HS-5 (cell line): ENCODE measurements at regions not wholly inside any gene's neighbourhood (a gene's known extent, or its start where the extent isn't known, plus 50 kb on each side); places are given as distances from the start of the nearest gene placed in this dataset.
"Not testable (repeated sequence)": the region's sequence is repeated elsewhere in the genome, so short reads cannot be mapped to it uniquely, and the experiment has no call there.

Experiments
- DNase-seq: peaks from one replicate; pipeline ENCODE4 v3.0.0-alpha.2; 2012; ENCODE audit warnings: low read depth

DNA sequence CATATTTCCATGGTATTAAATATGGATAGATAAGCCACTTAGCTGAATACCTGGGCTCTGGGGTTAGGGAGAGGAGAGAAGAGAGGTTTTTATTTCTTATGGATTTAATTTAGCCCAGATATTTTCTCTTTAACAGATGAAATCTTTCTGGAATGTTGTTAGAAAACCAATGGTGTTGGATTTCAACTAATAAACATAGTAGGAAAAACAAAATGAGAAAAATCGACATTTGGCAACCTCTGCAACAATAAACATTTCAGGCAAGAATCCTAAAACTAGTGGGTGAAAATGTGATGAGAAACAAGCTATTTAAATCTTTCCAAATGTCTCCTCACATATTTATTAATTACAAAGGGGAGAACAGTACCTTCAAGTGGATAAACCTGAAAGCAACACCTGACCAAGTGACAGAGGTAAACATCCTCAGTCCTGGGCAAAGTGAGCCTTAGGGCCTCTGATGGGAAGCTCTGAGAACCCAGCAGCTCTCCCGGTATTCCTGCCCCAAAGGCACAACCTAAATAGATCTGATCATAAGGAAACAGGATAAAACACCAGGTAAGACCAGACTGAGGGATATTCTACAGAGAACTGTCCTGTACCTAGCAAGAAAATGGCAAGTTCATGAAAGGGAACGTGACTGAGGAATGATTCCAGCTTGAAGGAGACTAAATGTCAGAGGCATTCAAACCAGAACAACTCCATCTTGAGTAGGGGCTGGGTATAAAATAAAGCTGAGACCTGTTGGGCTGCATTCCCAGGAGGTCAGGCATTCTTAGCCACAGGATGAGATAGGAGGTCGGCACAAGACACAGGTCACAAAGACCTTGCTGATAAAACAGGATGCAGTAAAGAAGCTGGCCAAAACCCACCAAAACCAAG is 163.7 kb downstream of the ESM1 start:
- no peak for DNase-seq

DNA sequence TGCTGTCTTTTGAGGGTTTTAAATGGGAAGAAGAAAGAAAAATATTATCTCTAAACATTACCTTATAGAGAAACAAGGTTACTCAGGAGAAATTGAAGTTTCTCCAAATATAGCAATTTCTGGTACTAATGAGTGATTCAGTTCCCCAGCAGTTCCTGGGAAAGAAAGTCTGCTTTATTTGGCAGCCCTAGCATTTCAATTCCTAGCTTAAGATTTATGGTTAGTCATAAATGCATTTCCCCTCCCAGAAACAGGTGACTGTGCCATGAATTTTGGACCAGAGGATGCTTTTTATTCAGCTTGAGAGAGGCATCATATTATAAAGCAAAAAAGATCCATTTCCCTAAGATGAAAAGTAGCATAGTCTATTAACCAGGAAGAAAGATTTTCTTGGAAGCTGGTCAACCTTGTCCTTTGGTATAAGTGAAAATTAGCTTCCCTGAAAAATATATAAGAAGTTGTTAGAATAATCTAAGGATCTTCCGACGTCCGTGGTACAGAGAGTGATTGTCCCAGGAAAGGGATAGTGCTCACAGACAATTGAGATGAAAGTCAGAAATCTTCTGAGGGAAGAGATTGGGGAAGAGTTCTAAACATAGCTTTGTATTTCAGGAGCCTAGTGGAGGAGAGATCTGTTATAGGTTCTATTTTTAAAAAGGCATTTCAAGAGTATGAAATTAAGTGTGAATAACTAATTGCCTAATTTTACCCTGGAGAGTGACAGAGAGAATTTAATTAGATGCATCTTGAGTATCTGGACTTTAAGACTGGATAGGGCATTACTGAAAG is 164.9 kb downstream of the ESM1 start:
- DNase-seq: no peak

DNA sequence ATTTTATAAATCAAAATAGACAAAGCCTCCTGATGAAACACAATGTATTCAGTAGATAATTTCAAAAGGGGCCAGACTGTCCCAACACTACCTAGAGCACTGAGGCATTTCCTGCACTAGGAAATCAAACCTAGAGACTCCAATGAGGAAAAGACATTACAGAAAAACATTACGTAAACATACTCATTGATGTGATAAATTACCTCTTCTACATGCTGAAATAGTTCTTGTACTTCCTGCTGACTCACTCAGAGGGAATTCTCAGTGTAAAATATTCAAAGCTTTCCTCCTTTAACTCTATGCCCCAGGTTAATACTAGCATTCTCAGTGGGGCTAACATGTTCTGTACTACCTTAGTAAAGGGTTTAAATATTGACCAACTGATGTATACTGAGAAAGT is 178.0 kb downstream of the ESM1 start:
- peak; percentile 68 for DNase-seq

DNA sequence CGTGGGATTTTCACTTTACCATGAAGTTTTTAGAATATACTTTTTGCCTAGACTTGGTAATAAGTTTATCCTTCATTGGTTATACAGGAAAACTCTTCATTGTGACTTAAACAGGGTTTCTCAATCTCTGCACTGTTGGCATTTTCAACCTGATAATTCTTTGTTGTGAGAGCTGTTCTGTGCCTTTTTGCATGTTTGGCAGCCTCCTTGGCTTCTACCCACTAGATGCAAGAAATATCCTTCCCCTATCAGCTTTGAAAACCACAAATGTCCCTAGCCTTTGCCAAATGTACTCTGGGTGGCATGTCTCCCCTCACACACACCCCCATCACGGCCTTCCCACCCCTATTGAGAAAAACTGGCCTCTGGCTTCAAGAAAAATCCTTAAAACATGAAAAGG is 180.9 kb downstream of the ESM1 start:
- DNase-seq: no peak

DNA sequence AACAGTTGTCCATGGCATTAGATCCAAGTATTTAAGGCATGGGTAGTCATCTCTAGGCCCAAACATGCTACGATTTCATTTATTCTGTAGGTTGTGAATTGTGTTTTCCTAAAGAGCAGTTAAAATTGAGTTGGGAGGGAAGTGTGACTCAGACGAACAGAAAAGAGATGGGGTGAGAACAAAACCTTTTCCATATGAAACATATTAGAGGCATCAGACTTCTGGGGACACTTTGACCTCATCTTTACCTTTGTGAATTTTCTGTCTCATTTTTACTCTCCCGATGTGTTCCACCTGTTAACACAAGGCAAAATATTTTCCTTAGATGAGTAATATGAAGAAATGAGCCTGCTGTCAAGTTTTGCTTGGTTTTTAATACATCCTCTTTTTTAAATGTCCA is 181.3 kb downstream of the ESM1 start:
- DNase-seq: no peak

DNA sequence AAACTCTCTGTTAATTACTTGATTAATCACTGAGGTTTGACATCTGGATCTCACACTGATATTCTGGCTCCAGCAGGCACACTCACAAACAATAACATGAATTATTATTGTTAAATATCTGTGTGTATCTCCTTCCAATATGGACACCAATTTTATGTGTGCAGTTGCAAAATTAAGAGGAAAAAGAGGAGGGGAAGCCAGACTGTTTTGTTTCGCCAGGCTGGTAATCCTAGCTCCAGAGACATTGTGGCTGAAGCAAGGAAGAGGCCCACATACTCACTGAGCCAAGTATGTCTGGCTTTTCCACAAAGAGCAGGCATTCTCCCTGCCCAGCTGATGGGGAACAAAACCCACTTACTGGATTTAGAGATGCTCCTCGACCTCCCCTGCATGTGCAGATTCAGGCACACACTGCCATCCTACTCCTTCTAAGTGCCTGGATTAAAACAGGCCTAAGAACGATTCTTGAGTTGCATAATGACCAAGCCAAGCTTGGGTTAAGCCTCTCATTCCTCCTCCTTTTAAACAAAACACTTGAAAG is 181.9 kb downstream of the ESM1 start:
- no peak for DNase-seq

DNA sequence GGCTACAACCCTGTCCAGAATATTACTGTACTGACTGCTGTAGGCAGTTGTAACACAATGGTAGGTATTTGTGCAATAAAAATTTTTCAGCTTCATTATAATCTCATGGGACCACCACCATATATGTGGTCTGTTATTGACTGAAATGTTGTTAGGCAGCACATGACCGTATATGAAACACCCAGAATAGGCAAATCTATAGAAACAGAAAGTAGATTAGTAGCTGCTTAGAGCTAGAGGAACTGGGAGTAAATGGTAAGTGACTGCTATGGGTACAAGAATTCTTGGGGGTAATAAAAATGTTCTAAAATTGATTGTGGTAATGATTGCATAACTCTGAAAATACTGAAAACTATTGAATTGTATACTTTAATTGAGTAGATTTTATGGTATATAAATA is 185.7 kb downstream of the ESM1 start:
- no peak for DNase-seq

DNA sequence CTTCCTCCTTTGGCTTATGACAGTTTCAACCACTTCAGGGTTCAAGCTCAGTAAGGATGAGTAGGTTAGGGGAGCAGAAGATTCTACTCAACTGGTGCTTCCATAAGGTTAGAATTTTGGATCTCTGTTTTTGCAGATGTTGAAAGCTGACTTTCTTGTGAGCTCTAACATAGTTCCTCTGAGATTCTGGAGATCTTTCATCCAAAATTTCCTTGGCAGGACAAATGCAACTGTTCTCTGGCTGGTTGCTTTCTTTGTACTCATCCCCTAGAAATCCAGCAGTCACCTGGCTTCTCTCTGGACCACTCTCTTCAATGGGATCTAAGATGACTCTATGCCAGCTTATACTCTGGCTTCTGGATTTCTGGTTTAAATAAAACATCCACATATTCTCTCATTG is 189.6 kb downstream of the ESM1 start:
- DNase-seq: no peak

DNA sequence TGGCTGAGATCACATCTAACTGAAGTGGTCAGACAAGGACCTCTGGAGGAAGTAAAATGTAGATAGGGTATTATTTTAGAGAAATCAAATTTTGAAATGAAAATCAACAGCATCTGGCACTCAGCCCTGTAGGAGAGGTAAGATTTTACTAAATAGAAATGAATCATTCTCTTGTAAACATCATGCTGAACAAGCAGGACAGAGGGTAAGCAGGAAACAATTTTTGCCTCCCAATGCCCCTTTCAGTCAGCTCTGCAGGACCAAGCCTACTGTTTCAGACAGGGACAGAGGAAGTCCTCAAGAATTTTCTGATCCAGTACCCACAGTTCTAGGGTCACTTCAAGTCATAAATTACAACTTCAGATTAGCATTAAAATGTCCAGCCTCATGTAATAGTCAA is 190.1 kb downstream of the ESM1 start:
- no peak for DNase-seq

DNA sequence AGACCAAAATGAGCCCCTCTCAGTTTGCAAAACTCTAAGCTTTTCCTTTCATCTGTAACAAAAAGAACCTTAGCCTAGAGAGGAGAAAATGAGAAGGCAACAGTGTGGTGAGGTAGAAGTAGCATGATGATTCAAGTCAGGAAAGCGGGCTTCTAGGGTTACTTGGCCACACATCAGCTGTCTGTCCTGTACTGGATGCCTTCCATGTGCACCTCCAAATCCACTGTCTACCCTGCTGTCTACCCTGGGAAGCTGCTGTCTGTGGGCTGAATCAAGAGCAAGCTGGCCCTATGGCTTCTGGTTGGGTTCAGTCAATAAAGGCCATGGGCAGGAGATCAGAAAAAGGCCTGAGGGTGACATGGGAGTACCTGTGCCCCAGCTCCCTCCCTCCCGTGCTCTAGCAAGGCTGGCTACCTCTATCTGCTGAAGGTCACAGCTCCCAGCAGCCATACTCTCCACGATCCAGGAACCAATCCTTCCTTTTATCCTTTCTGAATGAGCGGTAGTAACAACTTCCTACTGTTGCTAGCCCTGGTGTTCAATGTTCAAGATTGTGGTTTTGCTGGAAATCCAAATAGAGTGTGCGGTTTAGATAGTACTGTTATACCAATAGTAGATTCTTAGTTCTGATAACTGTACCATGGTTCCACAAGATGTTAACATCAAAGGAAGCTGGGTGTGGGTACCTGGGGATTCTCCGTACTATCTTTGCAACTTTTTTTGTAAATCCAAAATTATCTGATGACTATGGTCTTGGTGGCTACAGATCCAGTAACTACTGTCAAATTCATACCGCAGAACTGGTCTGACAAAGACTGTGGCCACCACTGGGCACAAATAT is 191.0 kb downstream of the ESM1 start:
- no peak for DNase-seq

DNA sequence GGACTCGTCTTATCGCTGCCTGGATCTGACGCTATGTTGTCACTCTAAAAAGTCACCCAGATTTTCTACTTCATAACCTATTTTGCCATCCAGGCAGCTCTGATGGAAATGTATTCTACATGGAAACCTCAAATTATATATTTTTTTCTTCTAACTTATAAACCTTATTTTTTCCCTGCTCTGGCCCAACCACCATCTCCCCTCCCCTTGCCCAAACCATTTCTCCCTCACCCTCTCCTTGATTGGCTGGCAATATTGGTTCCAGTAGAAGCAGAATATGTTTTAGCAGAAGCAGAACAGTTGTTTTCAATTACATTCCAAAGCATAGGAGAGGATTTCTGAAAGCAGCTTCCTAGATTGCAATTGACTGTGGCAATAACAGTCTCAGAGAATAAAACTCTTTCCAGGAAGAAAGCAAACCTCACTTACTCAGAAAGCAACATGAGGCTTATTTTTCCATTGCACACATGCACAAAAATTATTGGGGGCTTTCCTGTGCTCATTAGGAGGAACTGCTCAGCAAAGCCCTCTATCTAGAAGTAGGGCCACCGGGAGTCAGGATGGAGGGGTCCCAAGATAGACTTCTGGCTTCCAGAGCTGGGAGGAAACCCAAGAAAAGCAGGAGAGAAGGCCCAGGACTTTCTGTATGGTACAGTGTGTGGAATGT is 191.8 kb downstream of the ESM1 start:
- DNase-seq: no peak

DNA sequence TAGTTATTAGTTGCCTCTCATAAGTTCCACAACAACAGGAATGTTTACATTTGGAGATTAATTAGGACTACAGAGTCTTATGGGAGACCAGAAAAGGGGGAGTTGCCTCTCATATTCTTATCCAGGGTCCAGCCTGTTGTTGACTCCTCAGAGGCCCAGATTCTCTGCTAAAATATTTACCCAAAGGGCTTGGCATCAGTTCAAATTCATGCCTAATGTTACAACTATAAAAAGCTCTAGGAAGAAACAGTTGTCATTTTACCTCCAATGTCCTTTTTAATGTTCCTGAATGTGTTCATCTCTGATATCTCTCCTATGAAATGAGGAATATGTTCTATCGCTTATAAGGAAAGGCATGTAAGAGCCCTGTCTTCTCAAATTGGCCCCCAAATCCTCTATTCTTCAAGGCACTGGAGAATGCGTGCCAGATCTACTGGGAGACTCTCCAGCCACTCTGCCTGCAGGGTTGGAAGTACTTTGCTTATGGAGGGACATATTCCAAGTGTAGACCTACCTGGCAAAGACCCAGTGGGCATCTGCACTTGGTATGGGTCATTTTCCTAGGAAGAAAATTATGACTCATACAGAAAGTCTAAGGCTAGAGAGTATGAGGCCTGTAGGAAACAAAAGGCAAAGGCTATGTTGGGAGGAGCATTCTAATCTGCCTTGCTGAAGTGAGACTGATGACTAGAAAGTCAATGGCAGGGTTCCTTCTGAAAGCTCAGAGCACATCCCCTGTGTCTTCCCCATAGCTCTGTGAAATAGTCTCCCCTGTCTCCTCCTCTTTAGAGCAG is 192.6 kb downstream of the ESM1 start:
- no peak for DNase-seq

DNA sequence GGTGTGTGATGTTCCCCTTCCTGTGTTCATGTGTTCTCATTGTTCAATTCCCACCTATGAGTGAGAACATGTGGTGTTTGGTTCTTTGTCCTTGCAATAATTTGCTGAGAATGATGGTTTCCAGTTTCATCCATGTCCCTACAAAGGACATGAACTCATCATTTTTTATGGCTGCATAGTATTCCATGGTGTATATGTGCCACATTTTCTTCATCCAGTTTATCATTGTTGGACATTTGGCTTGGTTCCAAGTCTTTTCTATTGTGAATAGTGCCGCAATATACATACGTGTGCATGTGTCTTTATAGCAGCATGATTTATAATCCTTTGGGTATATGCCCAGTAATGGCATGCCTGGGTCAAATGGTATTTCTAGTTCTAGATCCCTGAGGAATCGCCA is 197.5 kb downstream of the ESM1 start:
- not testable (repeated sequence) for DNase-seq

DNA sequence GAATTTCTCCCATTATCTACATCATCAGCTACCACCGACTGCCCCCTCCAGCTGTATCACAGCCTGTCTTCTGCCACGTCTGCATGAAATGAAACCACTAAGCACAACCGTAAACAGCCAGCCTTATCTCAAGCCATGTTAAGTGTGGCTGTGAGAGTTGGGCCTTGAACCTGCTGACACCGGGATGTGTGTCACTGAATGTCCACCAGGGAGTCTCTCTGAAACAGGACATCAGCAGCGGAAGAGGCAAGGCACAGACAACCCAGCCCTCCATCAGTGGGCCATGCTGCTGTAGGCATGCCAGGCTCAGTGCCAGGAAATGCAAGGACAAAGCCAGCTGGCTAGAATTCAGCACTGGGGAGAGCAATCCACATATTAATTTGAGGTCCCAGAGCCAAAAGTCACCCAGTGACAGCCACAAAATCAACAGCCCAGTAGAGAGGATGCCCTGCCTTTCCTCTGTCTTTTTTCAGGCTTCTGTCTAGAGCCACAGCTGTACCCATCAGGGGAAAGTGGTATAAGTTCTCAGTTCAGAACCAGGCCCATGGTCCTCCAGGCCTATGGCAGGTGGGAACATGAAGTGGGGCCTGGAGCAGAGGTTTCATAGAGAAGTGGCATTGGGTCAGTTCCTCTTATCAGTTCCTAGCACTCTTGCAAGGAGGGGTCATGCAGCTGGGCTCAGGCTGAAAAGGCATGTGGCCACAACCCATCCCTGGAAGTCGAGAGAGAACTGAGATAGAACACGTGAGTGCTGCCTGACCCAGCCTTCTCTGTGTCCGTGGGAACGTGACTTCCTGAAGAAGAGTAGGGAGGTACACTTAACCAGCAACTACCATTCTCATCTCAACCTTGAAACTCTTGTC is 199.4 kb downstream of the ESM1 start:
- DNase-seq: no peak

DNA sequence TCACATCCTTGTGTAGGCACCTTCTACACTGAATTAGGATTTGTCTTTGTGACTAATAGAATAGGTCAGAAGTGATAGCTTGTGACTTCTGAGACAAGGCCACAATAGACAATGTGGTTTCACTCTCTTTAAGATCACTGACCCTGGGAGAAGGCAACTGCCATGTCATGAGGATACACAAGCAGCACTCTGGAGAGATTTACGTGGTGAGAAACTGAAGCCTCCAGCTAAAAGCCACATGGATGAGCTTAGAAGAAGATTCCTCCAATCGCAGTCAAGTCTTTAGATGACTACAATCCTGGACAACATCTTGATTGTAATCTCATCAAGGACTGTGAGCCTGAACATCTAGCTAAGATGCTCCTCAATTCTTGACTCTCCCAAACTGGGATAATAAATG is 206.6 kb downstream of the ESM1 start:
- no peak for DNase-seq

DNA sequence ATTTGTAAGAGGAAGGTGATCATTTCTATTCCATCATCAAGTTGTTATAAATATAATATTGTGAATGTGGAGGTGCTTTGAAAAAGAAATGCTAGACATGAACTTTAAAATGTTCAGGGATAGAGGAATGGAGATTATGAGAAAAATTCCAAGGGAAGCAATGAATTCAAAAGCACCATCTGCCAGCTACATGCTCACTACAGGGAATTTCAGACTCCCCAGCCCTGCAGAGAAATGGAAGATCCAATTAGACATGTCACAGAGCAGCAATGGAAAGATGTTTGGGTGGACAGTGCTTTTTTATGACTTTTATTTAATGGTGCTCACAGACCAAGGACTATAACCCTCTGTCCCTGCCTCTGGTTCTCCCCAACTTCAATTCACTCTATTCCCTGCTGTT is 209.7 kb downstream of the ESM1 start:
- no peak for DNase-seq

DNA sequence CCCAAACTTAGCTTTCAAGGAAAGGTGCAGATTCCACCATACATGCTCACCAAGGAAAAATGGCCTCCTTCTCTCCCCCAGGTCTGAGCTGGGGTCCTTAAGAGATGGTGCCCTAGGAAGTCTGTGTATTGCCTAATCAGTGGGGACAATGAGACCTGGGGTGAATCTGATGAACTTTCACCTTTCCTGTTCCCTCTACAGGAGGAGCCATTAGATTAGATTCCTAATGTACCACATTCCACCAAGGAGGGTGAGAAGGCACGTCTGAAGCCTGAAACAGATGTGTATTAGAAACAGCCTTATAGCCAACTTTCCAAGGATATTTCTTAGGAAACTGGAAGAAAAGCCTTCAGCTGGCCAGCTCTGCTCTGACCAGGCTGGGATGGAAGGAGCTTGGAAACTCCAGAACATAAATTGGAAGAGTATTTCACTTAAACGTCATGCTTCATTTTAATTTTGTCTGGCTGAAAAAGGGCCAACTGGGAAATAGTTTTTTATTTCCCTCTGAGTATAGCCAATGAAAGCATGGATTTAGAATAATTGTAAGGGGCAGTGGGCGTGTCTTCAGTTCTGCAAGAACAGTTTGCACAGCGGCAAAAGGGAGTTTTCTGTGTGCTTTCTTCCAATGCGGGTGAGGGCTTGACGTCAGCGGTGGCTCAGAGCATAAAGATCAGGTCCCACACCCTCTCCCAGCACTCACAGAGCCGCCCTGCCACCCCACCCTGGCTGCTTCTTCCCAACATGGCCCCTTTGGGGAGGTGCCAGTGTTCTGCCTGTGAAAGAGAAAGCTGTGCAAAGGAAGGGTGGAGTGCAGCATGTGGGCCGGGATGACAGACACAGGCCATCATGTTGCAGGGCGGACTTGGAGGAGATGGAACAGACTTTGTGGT is 210.9 kb downstream of the ESM1 start:
- DNase-seq: no peak

DNA sequence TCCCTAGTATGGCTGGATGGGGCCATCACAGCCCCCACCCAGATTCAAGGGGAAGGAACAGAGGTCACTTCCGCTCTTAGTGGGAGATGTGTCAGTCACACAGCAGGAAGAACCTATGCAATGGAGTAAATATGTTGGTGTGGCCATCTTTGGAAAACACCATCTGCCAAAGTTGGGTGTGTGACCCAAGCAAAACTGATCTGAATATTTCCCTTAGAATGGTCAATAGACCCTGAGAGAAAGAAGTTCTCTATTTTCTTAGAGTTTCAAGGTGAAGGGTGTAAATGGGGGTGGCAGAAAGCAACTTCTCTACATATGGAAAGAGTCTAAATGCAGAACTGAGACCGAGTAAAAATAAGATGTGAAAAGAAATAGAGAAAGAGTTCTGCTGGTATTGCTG is 212.7 kb downstream of the ESM1 start:
- no peak for DNase-seq

DNA sequence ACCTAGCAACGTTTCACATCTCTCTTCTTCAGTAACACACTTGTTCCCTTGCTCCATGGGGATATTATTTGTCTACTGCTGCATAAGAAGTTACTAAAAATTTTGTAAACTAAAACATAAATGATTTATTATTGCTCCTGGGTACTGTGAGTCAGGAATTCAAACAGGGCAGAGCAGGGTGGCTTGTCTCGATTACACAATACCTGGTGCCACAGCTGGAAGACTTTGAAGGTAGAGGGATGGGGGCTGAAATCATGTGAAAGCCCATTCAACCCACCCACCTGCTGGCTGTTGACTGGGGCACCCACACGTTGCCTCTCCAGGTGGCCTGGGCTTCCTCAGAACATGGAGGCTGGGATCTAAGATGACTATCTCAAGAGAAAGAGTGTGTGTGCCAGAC is 213.2 kb downstream of the ESM1 start:
- DNase-seq: no peak
